ENCODE measurements at regions not wholly inside any gene's neighbourhood (a gene's known extent, or its start where the extent isn't known, plus 50 kb on each side); places are given as distances from the start of the nearest gene placed in this dataset.

- H3K27ac ChIP-seq (ENCODE audit: low read length in 2 of 2) = no peak overlapping the region
- H3K27me3 ChIP-seq (replicated peaks in 1 of 4; ENCODE audit: control extremely low read depth in 1 of 4, control insufficient read depth in 3 of 4, insufficient read depth in 4 of 4, low read length in 3 of 4) = no peaks in the 10 kb centered on the region
- no CpG with 5 or more reads among the region's 2 CpGs for WGBS (ENCODE audit: insufficient coverage)
- no peaks in the 10 kb centered on the region for H3K36me3 ChIP-seq (replicated peaks in 1 of 2; ENCODE audit: control extremely low read depth in 1 of 2, control insufficient read depth in 1 of 2, extremely low read depth in 1 of 2, insufficient read depth in 2 of 2, low read length in 1 of 2)
- H3K4me2 ChIP-seq (replicated peaks; ENCODE audit: low read depth, low read length, poor library complexity, severe bottlenecking) = no peak overlapping the region
- Mint-ChIP-seq H3K4me1 (no peaks in the 10 kb centered on the region), H3K27ac (no peak overlapping the region), H3K27me3 (peaks cover 3% of the 10 kb centered on the region), H3K4me3 (no peak overlapping the region), H3K9me3 (ENCODE audit: insufficient read depth) (peaks cover 2% of the 10 kb centered on the region)
- ATAC-seq (ENCODE audit: low read depth) = no peak
- no peak overlapping the region for H2AFZ ChIP-seq (ENCODE audit: insufficient read depth, low read depth, low read length, poor library complexity, severe bottlenecking)
- H3K9ac ChIP-seq (ENCODE audit: low read length) = no peak overlapping the region
- H3K4me3 ChIP-seq (ENCODE audit: control extremely low read depth in 1 of 5, extremely low read depth in 1 of 5, insufficient read depth in 1 of 5, low read depth in 2 of 5, low read length in 4 of 5) = no peak overlapping the region
- intact Hi-C loops (cut with micrococcal nuclease) = no loop called here
- TF ChIP-seq EZH2 (IDR thresholded peaks at IDR 0.05; ENCODE audit: borderline replicate concordance, insufficient read depth, low read depth, low read length, poor library complexity, severe bottlenecking) (no peak), CTCF (IDR thresholded peaks at IDR 0.05) (no peak)
- no peak for DNase-seq
- CTCF ChIA-PET = no interaction called here
- no peaks in the 10 kb centered on the region for H4K20me1 ChIP-seq (ENCODE audit: control insufficient read depth, insufficient read depth, low read length, poor library complexity, severe bottlenecking)
- H3K9me3 ChIP-seq (ENCODE audit: control extremely low read depth in 1 of 3, control insufficient read depth in 2 of 3, insufficient read depth in 1 of 3, low read length in 2 of 3) = no peaks in the 10 kb centered on the region
- POLR2A ChIA-PET = no interaction called here
- H3K4me1 ChIP-seq (ENCODE audit: control insufficient read depth in 2 of 2, insufficient read depth in 2 of 2, low read length in 2 of 2) = no peaks in the 10 kb centered on the region
- H3K79me2 ChIP-seq (ENCODE audit: control insufficient read depth, insufficient read depth, low read length) = no peaks in the 10 kb centered on the region
Observed at GRCh38 chr5:110900829-110901228, 162.0 kb downstream of the SLC25A46 start.

- Histone ChIP-seq H4K20me1 (ENCODE audit: control insufficient read depth, insufficient read depth, low read length, poor library complexity, severe bottlenecking) (no peaks in the 10 kb centered on the region), H3K27ac (ENCODE audit: low read length in 2 of 2) (no peak overlapping the region), H3K79me2 (ENCODE audit: control insufficient read depth, insufficient read depth, low read length) (no peaks in the 10 kb centered on the region), H2AFZ (ENCODE audit: insufficient read depth, low read depth, low read length, poor library complexity, severe bottlenecking) (no peak overlapping the region), H3K4me1 (ENCODE audit: control insufficient read depth in 2 of 2, insufficient read depth in 2 of 2, low read length in 2 of 2) (no peaks in the 10 kb centered on the region), H3K9ac (ENCODE audit: low read length) (no peak overlapping the region), H3K9me3 (ENCODE audit: control extremely low read depth in 1 of 3, control insufficient read depth in 2 of 3, insufficient read depth in 1 of 3, low read length in 2 of 3) (no peaks in the 10 kb centered on the region), H3K4me3 (ENCODE audit: control extremely low read depth in 1 of 5, extremely low read depth in 1 of 5, insufficient read depth in 1 of 5, low read depth in 2 of 5, low read length in 4 of 5) (no peak overlapping the region), H3K4me2 (replicated peaks; ENCODE audit: low read depth, low read length, poor library complexity, severe bottlenecking) (no peak overlapping the region), H3K36me3 (replicated peaks in 1 of 2; ENCODE audit: control extremely low read depth in 1 of 2, control insufficient read depth in 1 of 2, extremely low read depth in 1 of 2, insufficient read depth in 2 of 2, low read length in 1 of 2) (no peaks in the 10 kb centered on the region), H3K27me3 (replicated peaks in 1 of 4; ENCODE audit: control extremely low read depth in 1 of 4, control insufficient read depth in 3 of 4, insufficient read depth in 4 of 4, low read length in 3 of 4) (no peaks in the 10 kb centered on the region)
- no peaks in the 10 kb centered on the region for H3K4me1 Mint-ChIP-seq
- no peak for TF ChIP-seq CTCF (IDR thresholded peaks at IDR 0.05)
- TF ChIP-seq EZH2 (IDR thresholded peaks at IDR 0.05; ENCODE audit: borderline replicate concordance, insufficient read depth, low read depth, low read length, poor library complexity, severe bottlenecking) = no peak
- no peak overlapping the region for H3K4me3 Mint-ChIP-seq
- no peak for DNase-seq
- H3K27me3 Mint-ChIP-seq = peaks cover 3% of the 10 kb centered on the region
- intact Hi-C loops (cut with micrococcal nuclease) = no loop called here
- no CpG with 5 or more reads among the region's 3 CpGs for WGBS (ENCODE audit: insufficient coverage)
- H3K9me3 Mint-ChIP-seq (ENCODE audit: insufficient read depth) = no peaks in the 10 kb centered on the region
- POLR2A ChIA-PET = no interaction called here
- CTCF ChIA-PET = no interaction called here
- H3K27ac Mint-ChIP-seq = no peak overlapping the region
- ATAC-seq (ENCODE audit: low read depth) = no peak
Observed at GRCh38 chr5:110903966-110904365, 165.2 kb downstream of the SLC25A46 start.

Measured in B cell (primary cell).